Iris pigment epithelial cell (primary cell): ENCODE measurements at regions not wholly inside any gene's neighbourhood (a gene's known extent, or its start where the extent isn't known, plus 50 kb on each side); places are given as distances from the start of the nearest gene placed in this dataset.
A peak's percentile ranks its signal among the peaks of the same experiment; 100 is the strongest.

ENCODE experiments used
- DNase-seq: peaks from one replicate; pipeline ENCODE4 v3.0.0-alpha.2; 2011; ENCODE audit warnings: low read depth

- DNase-seq = no peak
Measured at GRCh38 chr7:9854605-9855004, 1119.1 kb upstream of the PHF14 start.

DNA sequence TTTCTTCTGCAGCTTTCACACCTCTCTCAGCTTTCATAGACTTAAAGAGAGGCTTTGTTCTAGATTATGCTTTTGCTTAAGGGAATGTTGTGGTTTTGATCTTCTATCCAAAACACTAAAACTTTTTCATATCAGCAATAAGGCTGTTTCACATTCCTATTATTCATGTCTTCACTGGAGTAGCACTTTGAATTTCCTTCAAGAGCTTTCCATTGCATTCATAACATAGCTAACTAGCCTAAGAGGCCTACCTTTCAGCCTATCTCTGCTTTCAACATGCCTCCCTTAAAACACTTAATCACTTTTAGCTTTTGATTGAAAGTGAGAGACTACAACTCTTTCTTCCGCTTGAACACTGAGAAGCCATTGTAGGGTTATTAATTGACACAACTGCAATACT is 1117.0 kb upstream of the PHF14 start:
- no peak for DNase-seq

GRCh38 chr7:9863545-9863944 is 1110.1 kb upstream of the PHF14 start:
- no peak for DNase-seq

- no peak for DNase-seq
Measured at GRCh38 chr7:9869151-9869550, 1104.5 kb upstream of the PHF14 start.

DNA sequence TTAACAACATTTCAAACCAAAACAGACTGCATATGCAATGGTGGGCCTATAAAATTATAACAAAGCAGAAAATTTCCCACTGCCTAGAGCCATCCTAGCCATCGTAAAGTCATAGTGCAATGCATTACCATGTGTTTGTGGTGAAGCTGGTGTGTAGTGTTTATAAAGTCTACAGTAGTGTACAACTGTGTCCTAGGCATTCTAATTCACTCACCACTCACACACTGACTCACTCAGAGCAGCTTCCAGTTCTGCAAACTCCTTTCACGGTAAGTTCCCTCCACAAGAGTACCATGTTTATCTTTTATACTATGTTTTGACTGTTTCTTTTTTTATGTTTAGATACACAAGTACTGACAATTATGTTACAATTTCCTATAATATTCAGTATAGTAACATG is 1104.1 kb upstream of the PHF14 start:
- no peak for DNase-seq

- no peak for DNase-seq
Measured at GRCh38 chr7:9870674-9871073, 1103.0 kb upstream of the PHF14 start.

DNA sequence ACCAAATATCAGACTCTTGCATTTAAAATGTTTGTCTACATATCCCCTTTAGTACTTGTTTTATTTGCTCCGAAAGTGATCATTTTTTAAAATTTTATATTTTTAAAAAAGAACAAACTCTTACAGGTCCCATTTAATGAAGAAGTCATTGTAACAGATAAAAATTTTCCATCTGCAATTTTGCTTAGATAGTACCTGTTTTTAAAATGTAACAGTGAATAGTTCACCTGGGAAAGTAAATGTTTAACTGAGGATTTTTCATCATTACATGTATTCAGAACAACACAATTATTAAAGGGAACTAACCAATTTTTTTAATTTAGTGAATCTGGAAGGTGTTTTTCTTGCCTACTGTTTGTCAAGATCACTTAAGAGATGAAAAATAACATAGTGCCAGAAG is 1099.5 kb upstream of the PHF14 start:
- no peak for DNase-seq

DNA sequence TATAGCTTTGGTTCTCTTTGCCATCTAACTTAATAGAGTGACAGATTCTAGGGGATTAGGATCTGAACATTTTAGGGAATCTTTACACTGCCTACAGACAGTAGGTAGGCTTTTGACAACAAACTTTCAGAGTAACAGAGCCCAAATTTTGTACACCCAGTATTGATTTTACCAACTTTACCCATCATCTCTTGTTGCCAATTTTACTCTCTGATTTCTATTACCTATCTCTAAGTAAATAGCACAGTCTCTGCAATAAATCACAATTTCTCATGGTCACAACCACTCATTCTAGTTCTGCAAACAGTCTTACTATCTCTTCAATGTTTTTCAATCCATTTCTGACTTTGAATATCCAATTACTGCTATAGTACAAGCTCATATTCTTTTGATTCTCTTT is 1097.6 kb upstream of the PHF14 start:
- DNase-seq = no peak

- no peak for DNase-seq
Measured at GRCh38 chr7:9889554-9889953, 1084.1 kb upstream of the PHF14 start.

DNA sequence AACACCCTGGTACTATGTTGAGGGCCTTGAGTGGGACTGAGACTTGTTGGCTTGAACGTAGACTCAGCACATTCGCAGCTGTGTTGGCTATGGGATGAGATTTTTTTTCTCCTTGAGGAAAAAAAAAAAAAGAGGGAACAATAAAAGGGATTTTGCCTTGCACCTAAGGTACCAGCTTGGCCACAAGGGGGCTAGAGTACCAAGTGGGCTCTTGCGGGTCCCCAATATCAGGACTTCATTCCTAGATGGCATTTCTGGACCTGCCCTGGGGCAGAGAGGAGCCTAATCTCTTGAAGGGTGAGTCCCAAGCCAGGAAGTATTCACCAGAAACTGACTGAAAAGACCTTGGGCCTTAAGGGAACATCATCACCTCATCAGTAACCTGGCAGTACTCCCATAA is 1083.6 kb upstream of the PHF14 start:
- no peak for DNase-seq

DNA sequence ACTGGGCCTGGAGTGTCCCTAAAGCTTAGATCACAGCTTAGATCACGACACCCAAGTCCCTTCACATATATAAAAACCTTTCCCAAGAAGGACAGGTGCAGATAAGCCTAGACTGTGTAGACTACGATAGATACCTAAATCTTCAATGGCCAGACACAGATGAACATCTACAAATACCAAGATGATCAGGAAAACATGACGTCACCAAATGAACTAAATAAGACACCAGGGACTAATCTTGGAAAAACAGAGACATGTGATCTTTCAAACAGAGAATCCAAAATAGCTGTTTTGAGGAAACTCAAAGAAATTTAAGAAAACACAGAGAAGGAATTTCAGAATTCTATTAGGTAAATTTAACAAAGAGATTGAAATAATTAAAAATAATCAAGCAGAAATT is 1082.6 kb upstream of the PHF14 start:
- DNase-seq = no peak

DNA sequence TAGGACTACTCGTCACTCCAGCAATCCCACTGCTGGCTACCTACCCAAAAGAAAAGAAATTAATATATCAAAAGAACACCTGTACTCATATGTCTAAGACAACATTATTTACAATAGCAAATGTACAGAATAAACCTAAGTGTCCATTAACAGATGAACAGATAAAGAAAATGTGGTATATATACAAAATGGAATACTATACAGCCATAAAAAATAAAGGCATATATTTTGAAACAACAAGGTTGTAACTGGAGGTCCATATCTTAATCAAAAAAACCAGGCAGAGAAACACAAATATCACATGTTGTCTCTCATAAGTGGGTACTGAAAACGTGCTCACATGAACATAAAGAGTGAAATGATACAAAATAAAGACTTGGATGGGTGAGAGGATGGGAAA is 1073.3 kb upstream of the PHF14 start:
- no peak for DNase-seq

DNA sequence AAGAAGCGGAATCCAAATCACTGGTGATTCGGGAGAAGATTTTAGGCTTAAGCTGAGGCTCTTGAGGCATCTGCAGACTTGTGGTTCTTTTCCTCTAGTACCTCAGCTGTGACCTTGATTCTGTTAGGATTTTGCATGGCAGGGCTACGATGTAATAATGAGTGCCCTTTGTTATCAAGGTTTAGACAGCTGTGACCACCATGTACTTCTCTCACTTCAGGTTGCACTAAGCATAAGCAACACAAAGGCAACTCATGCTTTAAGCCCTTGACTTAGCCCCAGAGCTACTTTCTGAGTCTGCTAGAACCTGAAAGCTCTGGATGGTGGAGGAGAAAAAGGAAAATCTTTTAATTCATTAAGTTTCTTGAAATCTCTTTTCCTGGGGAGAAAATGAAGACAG is 1052.3 kb upstream of the PHF14 start:
- no peak for DNase-seq

DNA sequence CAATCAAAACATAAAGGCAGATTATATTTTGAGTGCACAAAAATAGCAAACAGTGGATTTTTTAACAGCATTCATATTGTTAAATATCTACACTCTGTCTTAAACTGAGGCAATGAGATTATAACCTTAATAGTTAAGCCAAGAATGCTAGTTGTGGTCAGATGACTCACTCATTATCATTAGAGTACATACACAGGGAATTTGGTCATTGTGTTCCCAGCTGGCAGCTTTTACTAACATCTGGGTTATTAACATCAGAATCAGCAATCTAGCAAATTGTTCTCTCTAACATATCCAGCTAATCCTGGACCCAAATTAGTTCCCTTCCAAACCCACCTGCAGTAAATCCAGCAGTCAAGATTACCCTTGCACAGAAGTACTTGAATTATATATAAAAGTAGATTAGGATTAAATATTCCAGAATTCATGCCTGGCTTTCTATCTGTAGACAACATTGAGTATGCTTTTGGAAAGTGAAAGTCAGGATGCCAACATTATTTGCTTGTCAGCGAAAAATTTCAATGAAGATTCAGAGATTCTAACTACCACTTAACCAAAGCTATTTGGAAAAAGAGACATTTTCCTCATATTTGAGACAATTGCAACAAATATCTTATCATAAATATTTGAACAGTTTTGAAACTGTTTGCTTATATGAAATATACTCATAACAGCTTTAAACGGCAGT is 1035.6 kb upstream of the PHF14 start:
- DNase-seq = peak; percentile 15

DNA sequence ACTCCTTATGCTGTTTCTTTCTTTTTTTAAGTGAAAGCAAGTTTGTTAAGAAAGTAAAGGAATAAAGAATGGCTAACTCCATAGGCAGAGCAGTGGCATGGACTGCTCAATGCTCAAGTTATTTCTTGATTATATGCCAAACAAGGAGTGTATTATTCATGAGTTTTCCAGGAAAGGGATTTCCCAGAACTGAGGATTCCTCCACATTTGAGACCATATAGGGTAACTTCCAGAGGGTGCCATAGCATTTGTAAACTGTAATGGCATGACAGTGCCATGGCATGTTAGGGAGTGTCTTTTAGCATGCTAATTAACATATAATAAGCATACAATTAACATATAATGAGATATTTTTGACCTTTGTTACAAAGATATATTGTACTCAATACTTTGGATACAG is 1034.5 kb upstream of the PHF14 start:
- DNase-seq = no peak

DNA sequence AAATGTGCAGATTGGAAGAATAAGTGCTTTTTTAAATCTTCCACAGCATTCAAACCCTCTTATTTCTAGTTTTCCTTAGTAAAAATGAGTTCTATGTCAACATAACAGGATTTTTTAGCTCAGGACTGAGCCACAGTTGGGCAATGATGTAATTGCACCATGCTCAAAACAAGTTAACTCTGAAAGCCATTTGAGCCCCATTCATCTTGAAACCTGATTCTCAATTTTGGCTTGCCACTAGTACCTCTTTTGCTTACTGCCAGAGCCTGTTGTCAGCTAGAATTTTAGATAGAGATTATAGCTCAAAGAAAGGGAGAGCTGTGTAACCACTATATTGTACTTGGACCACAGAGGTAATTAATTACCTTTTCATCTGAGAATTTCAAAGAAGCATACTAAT is 1028.5 kb upstream of the PHF14 start:
- DNase-seq = no peak

DNA sequence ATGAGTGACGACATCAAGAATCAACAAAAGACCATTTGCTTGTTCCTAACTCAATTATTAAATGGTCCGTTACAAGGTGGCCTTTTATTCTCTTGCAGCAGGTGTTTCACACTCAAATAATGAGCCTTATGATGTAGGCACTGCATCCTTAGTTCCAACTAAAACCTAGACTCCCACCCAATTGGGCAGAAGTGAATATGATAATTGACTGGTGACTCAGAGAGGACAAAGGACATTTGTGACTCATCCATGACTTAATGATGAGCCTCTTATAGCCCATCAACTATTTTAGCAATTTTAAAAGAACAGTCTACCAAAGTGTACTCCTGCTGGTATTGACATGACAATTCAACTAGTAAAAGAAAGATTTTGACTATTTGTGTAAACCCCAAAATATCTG is 1027.8 kb upstream of the PHF14 start:
- DNase-seq = no peak

DNA sequence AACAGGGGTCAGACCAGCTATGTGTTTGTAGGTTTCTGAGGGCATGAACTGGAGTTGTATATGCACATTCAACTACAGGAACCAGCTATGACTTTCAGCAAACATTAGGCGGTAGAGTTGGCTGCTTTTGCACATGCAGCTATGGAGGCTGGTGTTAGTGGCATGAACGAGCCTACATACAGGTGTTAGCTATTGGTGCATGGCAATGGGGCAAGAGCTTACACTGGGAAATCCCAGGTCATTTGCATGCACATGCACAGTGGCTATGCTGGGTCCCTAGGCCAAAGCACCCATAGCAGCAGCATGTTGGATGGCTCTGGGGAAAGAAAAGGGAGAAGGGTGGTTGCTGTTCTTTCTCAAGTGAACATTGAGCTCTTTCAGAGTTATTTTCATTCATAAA is 1018.5 kb upstream of the PHF14 start:
- DNase-seq = no peak

- DNase-seq = no peak
Measured at GRCh38 chr7:9958486-9958885, 1015.2 kb upstream of the PHF14 start.

- DNase-seq = no peak
Measured at GRCh38 chr7:9960460-9960859, 1013.2 kb upstream of the PHF14 start.

DNA sequence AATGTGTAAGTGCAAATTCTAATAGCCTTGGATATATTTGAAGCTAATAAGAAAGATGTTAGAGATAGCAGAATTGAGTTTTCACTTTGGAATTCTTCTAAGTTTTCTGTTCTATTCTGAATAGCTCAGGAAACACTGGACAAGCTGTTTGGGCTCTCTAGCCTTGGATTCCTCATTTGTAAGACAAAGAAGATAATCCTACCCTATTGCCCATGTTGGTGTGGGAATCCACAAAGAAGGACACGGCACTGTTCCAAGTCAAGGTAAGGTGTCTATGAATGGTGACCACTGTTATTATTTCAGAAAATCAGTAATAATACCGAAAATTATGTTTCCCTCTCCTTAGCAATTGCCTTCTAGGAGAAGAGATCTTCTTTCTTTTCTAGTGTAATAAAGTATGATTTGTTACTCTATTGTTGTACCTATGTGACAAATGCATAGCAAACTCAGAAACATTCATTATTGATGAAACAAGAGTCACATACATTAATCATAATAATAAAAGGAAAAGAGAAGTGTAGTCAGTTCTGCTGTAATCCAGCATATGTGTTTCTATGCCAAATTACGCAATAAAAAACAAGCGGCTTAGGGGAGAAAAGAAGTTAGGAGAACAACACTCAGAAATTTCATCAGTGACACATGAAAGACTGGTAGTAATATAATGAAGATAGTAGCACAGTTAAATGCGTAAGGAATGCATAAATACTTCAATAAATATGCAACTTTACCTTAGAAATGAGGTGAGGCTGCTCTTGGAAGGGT is 1012.3 kb upstream of the PHF14 start:
- DNase-seq = no peak

- no peak for DNase-seq
Measured at GRCh38 chr7:9962742-9963141, 1010.9 kb upstream of the PHF14 start.

DNA sequence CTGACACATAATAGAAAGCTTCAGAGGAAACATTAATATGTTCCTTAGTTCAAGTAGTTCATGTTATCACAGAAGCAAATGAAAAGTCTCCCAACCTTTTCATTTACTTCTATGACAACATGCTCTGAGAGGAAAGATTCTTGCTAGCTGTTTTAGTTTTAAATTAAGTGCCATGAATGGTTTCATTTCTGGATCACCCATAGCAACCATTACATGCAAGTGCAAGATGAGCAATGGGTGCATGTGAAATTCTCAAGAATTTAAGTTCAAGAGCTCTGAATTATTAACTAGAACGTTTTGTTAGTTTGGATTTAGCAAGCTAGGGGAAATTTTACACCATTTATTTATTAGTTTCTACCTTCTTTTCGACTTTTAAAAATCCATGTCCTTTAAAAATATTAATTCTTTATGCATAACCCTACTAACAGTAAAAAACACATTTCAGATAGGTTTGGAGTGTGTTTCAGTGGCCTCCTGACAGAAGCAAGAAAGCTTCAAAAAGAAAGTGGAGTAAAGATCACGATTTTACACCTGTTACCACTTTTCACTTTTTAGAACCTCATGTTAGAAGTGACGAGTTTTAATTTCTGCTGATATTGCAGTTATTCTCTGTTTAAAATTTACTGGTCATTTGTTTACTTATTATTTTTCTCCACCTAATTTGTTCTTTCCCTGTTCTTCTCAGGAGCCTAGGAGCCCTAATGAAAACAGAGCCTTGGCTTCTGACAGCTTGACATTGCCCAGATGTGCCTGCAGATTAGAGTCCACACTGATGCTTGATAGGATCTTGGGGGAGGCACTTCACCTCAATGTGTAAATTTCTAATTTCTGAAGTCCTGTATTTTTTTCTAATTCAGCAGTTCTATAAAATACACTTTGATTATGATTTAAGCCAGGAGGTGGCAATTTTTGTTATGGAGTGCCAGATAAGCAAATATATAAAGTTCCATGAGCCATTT is 995.3 kb upstream of the PHF14 start:
- no peak for DNase-seq
